ENCODE measurements at regions not wholly inside any gene's neighbourhood (a gene's known extent, or its start where the extent isn't known, plus 50 kb on each side); places are given as distances from the start of the nearest gene placed in this dataset.

DNA sequence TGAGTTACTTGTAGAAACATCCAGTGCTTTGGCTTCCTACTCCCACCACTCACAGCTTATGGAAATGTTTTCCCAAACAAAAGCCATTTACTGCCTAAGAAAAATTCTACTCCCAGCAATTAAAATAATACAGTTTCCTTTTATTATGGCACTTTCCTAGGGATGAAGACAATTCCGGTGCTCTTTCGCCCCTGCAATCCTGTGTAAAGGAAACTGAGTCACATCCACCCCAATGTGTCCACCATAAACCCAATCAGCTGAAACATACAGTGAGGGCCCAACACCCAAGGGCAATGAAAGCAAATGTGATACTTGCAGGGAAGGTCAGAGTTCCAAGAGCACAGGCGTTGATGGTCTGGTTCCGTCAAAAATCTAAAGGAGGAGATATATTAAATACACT, 62.0 kb upstream of the ST3GAL5 start:
- H3K27ac ChIP-seq (ENCODE audit: low read depth, low read length), result no peak overlapping the region
- Mint-ChIP-seq H3K36me3 (ENCODE audit: low read depth) (no peaks in the 10 kb centered on the region), H3K4me3 (no peak overlapping the region), H3K9me3 (peaks cover 20% of the 10 kb centered on the region), H3K4me1 (peaks cover 13% of the 10 kb centered on the region), H3K27ac (no peak overlapping the region), H3K27me3 (ENCODE audit: insufficient read depth) (peaks cover 5% of the 10 kb centered on the region)
- no peaks in the 10 kb centered on the region for H3K27me3 ChIP-seq (ENCODE audit: control insufficient read depth, insufficient read depth, low read length, poor library complexity, severe bottlenecking)
- 89 to 94% methylated on average over 2 to 4 of the region's 4 CpGs for WGBS, 2 experiments (ENCODE audit: insufficient coverage in 1 of 2, insufficient read length in 1 of 2)
- H3K4me1 ChIP-seq (ENCODE audit: control insufficient read depth, insufficient read depth, low read length), result peaks cover 6% of the 10 kb centered on the region
- peaks cover 22% of the 10 kb centered on the region for H3K9me3 ChIP-seq (ENCODE audit: control insufficient read depth, low read length)
- TF ChIP-seq, protein P1, sequence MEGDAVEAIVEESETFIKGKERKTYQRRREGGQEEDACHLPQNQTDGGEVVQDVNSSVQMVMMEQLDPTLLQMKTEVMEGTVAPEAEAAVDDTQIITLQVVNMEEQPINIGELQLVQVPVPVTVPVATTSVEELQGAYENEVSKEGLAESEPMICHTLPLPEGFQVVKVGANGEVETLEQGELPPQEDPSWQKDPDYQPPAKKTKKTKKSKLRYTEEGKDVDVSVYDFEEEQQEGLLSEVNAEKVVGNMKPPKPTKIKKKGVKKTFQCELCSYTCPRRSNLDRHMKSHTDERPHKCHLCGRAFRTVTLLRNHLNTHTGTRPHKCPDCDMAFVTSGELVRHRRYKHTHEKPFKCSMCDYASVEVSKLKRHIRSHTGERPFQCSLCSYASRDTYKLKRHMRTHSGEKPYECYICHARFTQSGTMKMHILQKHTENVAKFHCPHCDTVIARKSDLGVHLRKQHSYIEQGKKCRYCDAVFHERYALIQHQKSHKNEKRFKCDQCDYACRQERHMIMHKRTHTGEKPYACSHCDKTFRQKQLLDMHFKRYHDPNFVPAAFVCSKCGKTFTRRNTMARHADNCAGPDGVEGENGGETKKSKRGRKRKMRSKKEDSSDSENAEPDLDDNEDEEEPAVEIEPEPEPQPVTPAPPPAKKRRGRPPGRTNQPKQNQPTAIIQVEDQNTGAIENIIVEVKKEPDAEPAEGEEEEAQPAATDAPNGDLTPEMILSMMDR (conservative IDR thresholded peaks at IDR 0.05), result no peak
- no peak for DNase-seq
- no peak overlapping the region for H3K4me3 ChIP-seq (ENCODE audit: low read length)
- no peaks in the 10 kb centered on the region for H3K36me3 ChIP-seq (ENCODE audit: control insufficient read depth, insufficient read depth, low read length)
- no peak overlapping the region for H3K9ac ChIP-seq (ENCODE audit: extremely low read depth, low read length, poor library complexity, severe bottlenecking)

DNA sequence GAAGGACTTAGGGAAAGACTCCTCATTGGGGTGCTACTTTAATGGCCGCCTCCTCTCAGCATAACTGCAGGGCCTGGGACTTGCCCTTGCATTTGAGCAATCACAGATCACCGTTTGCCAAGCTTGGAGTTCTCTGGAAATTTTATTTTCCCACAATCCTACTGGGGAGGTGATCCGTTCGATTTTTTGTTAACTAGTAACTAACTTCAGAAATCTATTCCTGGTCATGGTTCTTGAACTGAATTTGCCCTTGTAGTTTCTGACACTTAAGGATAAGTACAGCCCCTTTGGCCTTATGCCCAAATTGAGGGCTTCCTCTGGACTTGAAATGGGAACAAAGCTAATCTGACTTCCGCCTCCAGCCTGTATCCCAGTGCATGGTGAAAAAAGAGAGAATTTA, 60.5 kb upstream of the ST3GAL5 start:
- Histone ChIP-seq H3K4me1 (ENCODE audit: control insufficient read depth, insufficient read depth, low read length) (peaks cover 6% of the 10 kb centered on the region), H3K4me3 (ENCODE audit: low read length) (no peak overlapping the region), H3K36me3 (ENCODE audit: control insufficient read depth, insufficient read depth, low read length) (no peaks in the 10 kb centered on the region), H3K9ac (ENCODE audit: extremely low read depth, low read length, poor library complexity, severe bottlenecking) (no peak overlapping the region), H3K27ac (ENCODE audit: low read depth, low read length) (no peak overlapping the region), H3K9me3 (ENCODE audit: control insufficient read depth, low read length) (peaks cover 29% of the 10 kb centered on the region), H3K27me3 (ENCODE audit: control insufficient read depth, insufficient read depth, low read length, poor library complexity, severe bottlenecking) (no peaks in the 10 kb centered on the region)
- Mint-ChIP-seq H3K27ac (no peak overlapping the region), H3K4me3 (no peak overlapping the region), H3K4me1 (peaks cover 11% of the 10 kb centered on the region), H3K36me3 (ENCODE audit: low read depth) (peaks cover under 1% of the 10 kb centered on the region), H3K27me3 (ENCODE audit: insufficient read depth) (peaks cover 5% of the 10 kb centered on the region), H3K9me3 (peaks cover 33% of the 10 kb centered on the region)
- TF ChIP-seq, protein P1 (conservative IDR thresholded peaks at IDR 0.05), result no peak
- WGBS, 2 experiments (ENCODE audit: insufficient coverage in 1 of 2, insufficient read length in 1 of 2), result 96% methylated on average over 4 to 5 of the region's 5 CpGs
- no peak for DNase-seq

DNA sequence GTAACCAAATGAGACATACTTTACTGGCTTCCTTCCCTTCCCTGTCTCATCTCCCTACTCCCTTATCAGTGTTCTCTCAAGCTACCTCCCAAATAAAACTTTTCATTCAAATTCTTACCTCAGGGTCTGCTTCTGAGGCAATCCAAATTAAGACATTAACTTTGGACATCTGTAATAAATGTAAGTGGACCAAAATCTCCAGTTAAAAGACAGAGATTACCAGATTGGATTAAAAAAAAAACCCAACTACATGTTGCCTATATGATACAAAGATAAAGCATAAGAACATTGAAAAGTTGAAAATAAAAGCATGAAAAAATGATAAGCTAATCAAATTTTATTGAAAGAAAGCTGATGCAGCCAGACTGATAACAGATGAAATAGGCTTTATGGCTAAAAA, 58.8 kb upstream of the ST3GAL5 start:
- peaks cover 9% of the 10 kb centered on the region for H3K4me1 Mint-ChIP-seq

More for the DNA sequence above, 58.8 kb upstream of the ST3GAL5 start:
- peaks cover 7% of the 10 kb centered on the region for H3K36me3 Mint-ChIP-seq (ENCODE audit: low read depth)
- TF ChIP-seq, protein P1 (conservative IDR thresholded peaks at IDR 0.05), result no peak
- H3K9me3 Mint-ChIP-seq, result peaks cover 49% of the 10 kb centered on the region
- H3K27me3 ChIP-seq (ENCODE audit: control insufficient read depth, insufficient read depth, low read length, poor library complexity, severe bottlenecking), result no peaks in the 10 kb centered on the region
- H3K4me3 ChIP-seq (ENCODE audit: low read length), result no peak overlapping the region
- H3K9ac ChIP-seq (ENCODE audit: extremely low read depth, low read length, poor library complexity, severe bottlenecking), result no peak overlapping the region
- peaks cover 45% of the 10 kb centered on the region for H3K9me3 ChIP-seq (ENCODE audit: control insufficient read depth, low read length)
- H3K27me3 Mint-ChIP-seq (ENCODE audit: insufficient read depth), result peaks cover 5% of the 10 kb centered on the region
- H3K27ac Mint-ChIP-seq, result no peak overlapping the region
- H3K4me3 Mint-ChIP-seq, result no peak overlapping the region
- H3K36me3 ChIP-seq (ENCODE audit: control insufficient read depth, insufficient read depth, low read length), result no peaks in the 10 kb centered on the region
- DNase-seq, result no peak
- no peaks in the 10 kb centered on the region for H3K4me1 ChIP-seq (ENCODE audit: control insufficient read depth, insufficient read depth, low read length)
- H3K27ac ChIP-seq (ENCODE audit: low read depth, low read length), result no peak overlapping the region
